ENCODE measurements at regions not wholly inside any gene's neighbourhood (a gene's known extent, or its start where the extent isn't known, plus 50 kb on each side); places are given as distances from the start of the nearest gene placed in this dataset.

- TF ChIP-seq, protein P1, sequence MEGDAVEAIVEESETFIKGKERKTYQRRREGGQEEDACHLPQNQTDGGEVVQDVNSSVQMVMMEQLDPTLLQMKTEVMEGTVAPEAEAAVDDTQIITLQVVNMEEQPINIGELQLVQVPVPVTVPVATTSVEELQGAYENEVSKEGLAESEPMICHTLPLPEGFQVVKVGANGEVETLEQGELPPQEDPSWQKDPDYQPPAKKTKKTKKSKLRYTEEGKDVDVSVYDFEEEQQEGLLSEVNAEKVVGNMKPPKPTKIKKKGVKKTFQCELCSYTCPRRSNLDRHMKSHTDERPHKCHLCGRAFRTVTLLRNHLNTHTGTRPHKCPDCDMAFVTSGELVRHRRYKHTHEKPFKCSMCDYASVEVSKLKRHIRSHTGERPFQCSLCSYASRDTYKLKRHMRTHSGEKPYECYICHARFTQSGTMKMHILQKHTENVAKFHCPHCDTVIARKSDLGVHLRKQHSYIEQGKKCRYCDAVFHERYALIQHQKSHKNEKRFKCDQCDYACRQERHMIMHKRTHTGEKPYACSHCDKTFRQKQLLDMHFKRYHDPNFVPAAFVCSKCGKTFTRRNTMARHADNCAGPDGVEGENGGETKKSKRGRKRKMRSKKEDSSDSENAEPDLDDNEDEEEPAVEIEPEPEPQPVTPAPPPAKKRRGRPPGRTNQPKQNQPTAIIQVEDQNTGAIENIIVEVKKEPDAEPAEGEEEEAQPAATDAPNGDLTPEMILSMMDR (IDR thresholded peaks at IDR 0.05), result no peak
- no peak for TF ChIP-seq ZNF121 (CRISPR knock-in tag; IDR thresholded peaks at IDR 0.05)
Measured at GRCh38 chr4:52366621-52367020, 292.5 kb downstream of the USP46 start.
